ENCODE measurements at regions not wholly inside any gene's neighbourhood (a gene's known extent, or its start where the extent isn't known, plus 50 kb on each side); places are given as distances from the start of the nearest gene placed in this dataset.

DNA sequence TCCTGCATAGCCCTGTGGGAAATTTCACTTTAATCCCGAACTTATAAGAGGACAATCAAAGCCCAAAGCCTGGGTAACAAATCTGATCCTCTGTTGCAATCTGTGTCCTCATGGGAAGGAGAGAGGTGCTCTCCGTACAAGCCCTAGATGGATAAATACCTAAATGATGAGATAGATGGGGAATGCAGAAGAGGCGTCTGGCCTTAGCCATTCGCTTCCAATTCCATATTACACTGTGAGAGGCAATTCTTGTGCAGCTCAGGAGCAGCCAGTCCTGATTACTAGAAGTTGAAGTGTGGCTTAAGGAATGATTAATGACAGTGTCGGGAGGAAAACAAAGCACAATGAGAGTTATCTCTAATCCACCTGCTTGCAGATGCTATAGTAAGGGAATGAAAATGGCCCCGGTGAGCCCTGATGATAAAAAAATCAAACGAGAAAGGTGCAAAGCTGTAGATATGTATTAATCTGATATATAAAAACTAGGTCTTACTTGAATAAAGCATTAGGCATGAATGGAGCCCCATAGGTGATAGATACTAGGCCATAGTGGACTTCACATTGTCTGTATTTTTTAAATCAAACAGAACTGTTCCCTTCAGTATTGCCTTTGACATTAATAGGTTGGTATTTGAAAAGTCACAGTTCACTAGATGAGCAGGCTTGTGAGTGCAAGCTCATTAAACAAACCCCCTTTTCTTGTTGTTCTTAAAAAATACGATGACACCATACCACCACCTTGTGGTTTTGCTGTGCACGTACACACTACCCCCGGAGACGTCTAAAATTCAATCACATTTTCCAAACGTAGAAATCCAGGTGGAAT lies 54.2 kb upstream of the TMCO5A start:
- DNase-seq: peak; percentile 33

GRCh38 chr15:37880835-37881153 lies 53.6 kb upstream of the TMCO5A start:
- DNase-seq: no peak

DNA sequence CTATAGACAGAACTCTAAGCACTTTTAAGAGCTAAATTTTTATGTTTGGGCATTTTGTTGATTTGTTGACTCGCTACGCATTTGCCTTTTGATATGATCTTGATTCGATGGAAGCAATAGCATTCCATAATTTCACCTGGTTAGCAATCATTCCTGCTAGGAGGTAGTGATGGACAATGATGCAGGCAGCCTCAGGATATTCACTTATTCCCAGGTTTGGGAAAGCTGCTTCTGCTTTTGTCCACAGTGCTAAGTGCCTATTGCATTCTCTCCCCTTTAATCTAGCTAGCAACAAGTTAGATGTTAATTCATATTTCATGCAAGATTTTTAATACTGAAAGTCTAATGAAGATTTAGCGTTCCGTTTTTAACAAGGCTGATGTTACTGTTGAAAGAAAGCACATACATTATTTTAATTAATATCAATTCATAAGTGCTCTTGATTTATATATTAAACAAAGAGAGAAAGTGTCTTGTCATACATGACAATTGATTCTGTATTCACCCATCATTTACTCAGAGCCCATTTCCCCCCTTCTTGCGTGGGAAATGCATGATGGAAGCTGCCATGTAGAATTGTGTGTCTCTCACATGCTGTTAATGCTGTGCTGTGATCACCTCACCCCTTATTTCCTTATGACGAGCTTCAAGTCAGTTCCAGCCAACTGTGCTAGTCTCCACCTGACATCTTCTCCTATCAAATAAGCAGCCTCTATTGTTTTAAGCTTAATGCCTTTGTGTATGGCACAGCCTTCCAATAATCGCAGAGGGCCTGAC lies 53.0 kb upstream of the TMCO5A start:
- no peak for DNase-seq

GRCh38 chr15:37882640-37883039 lies 51.8 kb upstream of the TMCO5A start:
- no peak for DNase-seq
